HepG2 (cell line): ENCODE measurements at regions not wholly inside any gene's neighbourhood (a gene's known extent, or its start where the extent isn't known, plus 50 kb on each side); places are given as distances from the start of the nearest gene placed in this dataset.

ENCODE experiments used
- ASH2L ChIP-seq: fragments of 300-600, 200-600 bp; sonication (generic); IDR thresholded peaks from 2 replicates; pipeline ENCODE4 v1.7.0; 2017; ENCODE audit warnings: low read depth, mild to moderate bottlenecking, moderate library complexity, mixed read lengths, low read length; ENCODE audit not compliant: insufficient read length
- BCL6 ChIP-seq: IDR thresholded peaks from 2 replicates; pipeline ENCODE4 v1.6.1; 2016; ENCODE audit warnings: missing genetic modification reagents, missing compliant biosample characterization
- FOXP1 ChIP-seq, 2 experiments: fragments of 450-650 bp in 1 of 2; IDR thresholded peaks; 2 replicates each; pipeline ENCODE4 v1.6.1; 2017 to 2018; ENCODE audit warnings: antibody characterized with exemption in 1 of 2
- HIC2 ChIP-seq: sonication (generic); formaldehyde crosslinking; IDR thresholded peaks from 2 replicates; pipeline ENCODE4 v1.9.0; 2022; ENCODE audit warnings: low read depth, missing genetic modification reagents
- HMGA1 ChIP-seq: sonication (generic); formaldehyde crosslinking; conservative IDR thresholded peaks from 2 replicates; pipeline ENCODE4 v1.4.0; 2020; ENCODE audit warnings: missing genetic modification reagents
- ISL2 ChIP-seq: sonication (generic); formaldehyde crosslinking; IDR thresholded peaks from 2 replicates; pipeline ENCODE4 v1.5.0; 2020; ENCODE audit warnings: missing genetic modification reagents
- JDP2 ChIP-seq: sonication (generic); formaldehyde crosslinking; IDR thresholded peaks from 2 replicates; pipeline ENCODE4 v1.8.1; 2022; ENCODE audit warnings: missing genetic modification reagents, borderline replicate concordance
- KDM2A ChIP-seq: sonication (generic); formaldehyde crosslinking; IDR thresholded peaks from 2 replicates; pipeline ENCODE4 v1.4.0; 2020; ENCODE audit warnings: low read depth, missing genetic modification reagents, borderline replicate concordance
- KLF15 ChIP-seq: sonication (generic); formaldehyde crosslinking; IDR thresholded peaks from 2 replicates; pipeline ENCODE4 v1.8.1; 2023; ENCODE audit warnings: borderline replicate concordance, mild to moderate bottlenecking, inconsistent platforms, missing genetic modification reagents, mixed read lengths
- NFKBIZ ChIP-seq: IDR thresholded peaks from 2 replicates; pipeline ENCODE4 v1.6.1; 2018; ENCODE audit warnings: missing genetic modification reagents, missing compliant biosample characterization
- RARA ChIP-seq: IDR thresholded peaks from 2 replicates; pipeline ENCODE4 v1.6.1; 2016; ENCODE audit warnings: missing genetic modification reagents, missing compliant biosample characterization
- RFX1 ChIP-seq: fragments of 450-650 bp; IDR thresholded peaks from 2 replicates; pipeline ENCODE4 v1.6.1; 2017
- SIX4 ChIP-seq: sonication (generic); formaldehyde crosslinking; IDR thresholded peaks from 2 replicates; pipeline ENCODE4 v1.4.0; 2020; ENCODE audit warnings: missing genetic modification reagents
- SNAPC2 ChIP-seq: sonication (generic); formaldehyde crosslinking; IDR thresholded peaks from 2 replicates; pipeline ENCODE4 v1.8.1; 2022; ENCODE audit warnings: mild to moderate bottlenecking, missing genetic modification reagents
- SUZ12 ChIP-seq: fragments of 150-350 bp; IDR thresholded peaks from 2 replicates; pipeline ENCODE4 v1.6.1; 2014; ENCODE audit warnings: low read depth, low read length
- TCF7 ChIP-seq: sonication (generic); IDR thresholded peaks from 2 replicates; pipeline ENCODE4 v1.6.1; 2016; ENCODE audit warnings: antibody characterized with exemption, low read depth
- TEAD3 ChIP-seq: optimal IDR thresholded peaks from 2 replicates; pipeline ENCODE3; 2016; ENCODE audit warnings: borderline replicate concordance
- THAP11 ChIP-seq: IDR thresholded peaks from 2 replicates; pipeline ENCODE4 v1.6.1; 2016; ENCODE audit warnings: missing biosample characterization, missing genetic modification reagents
- TMF1 ChIP-seq: sonication (generic); formaldehyde crosslinking; IDR thresholded peaks from 2 replicates; pipeline ENCODE4 v1.8.1; 2022; ENCODE audit warnings: low read depth, missing genetic modification reagents
- YEATS4 ChIP-seq: sonication (generic); formaldehyde crosslinking; IDR thresholded peaks from 2 replicates; pipeline ENCODE4 v1.4.0; 2020; ENCODE audit warnings: missing genetic modification reagents, borderline replicate concordance
- ZNF280D ChIP-seq: sonication (generic); formaldehyde crosslinking; IDR thresholded peaks from 2 replicates; pipeline ENCODE4 v1.5.1; 2020; ENCODE audit warnings: mild to moderate bottlenecking, missing genetic modification reagents
- ZNF343 ChIP-seq: sonication (generic); formaldehyde crosslinking; IDR thresholded peaks from 2 replicates; pipeline ENCODE4 v1.4.0; 2020; ENCODE audit warnings: mild to moderate bottlenecking, missing genetic modification reagents
- ZNF614 ChIP-seq: IDR thresholded peaks from 2 replicates; pipeline ENCODE4 v1.6.1; 2018; ENCODE audit warnings: missing biosample characterization, missing genetic modification reagents, inconsistent platforms, borderline replicate concordance
- ZNF724P ChIP-seq: sonication (generic); formaldehyde crosslinking; IDR thresholded peaks from 2 replicates; pipeline ENCODE4 v1.8.0; 2022; ENCODE audit warnings: missing genetic modification reagents, borderline replicate concordance
- ZNF788 ChIP-seq: sonication (generic); formaldehyde crosslinking; IDR thresholded peaks from 2 replicates; pipeline ENCODE4 v1.5.0; 2020; ENCODE audit warnings: mild to moderate bottlenecking, missing genetic modification reagents, borderline replicate concordance

GRCh38 chr6:167210375-167211294 is 52.9 kb upstream of the GPR31 start (continued):
- TF ChIP-seq HIC2 (CRISPR knock-in tag): peak; percentile 65; the same call in 1 of the 2 replicates
- peak; percentile 77 for TF ChIP-seq SNAPC2 (CRISPR knock-in tag)
- TF ChIP-seq ZNF724P (CRISPR knock-in tag): peak; percentile 28; the same call in 1 of the 2 replicates
- TF ChIP-seq TCF7: peak; percentile 45
- peak; percentile 55; the same call in 1 of the 2 replicates for TF ChIP-seq ZNF343
- peak; percentile 87 for TF ChIP-seq RARA (CRISPR knock-in tag)
- TF ChIP-seq KLF15 (CRISPR knock-in tag): no peak
- no peak for TF ChIP-seq SUZ12
- TF ChIP-seq ZNF280D (CRISPR knock-in tag): 0 out of 2 replicates have a peak, but pooled peaks have one; percentile 74
- TF ChIP-seq FOXP1 (IDR thresholded peaks at IDR 0.05): no peak
- TF ChIP-seq FOXP1 (CRISPR knock-in tag; IDR thresholded peaks at IDR 0.05): peak; percentile 93
- no peak for TF ChIP-seq RFX1
- TF ChIP-seq THAP11 (CRISPR knock-in tag): peak; percentile 63
- peak; percentile 85; the same call in 1 of the 2 replicates for TF ChIP-seq ZNF614 (CRISPR knock-in tag)
- TF ChIP-seq JDP2 (CRISPR knock-in tag): no peak
- peak; percentile 61 for TF ChIP-seq TEAD3 (CRISPR knock-in tag)
- TF ChIP-seq BCL6: peak; percentile 75
- peak; percentile 56 for TF ChIP-seq ASH2L
- TF ChIP-seq ISL2: 0 out of 2 replicates have a peak, but pooled peaks have one; percentile 19
- 0 out of 2 replicates have a peak, but pooled peaks have one; percentile 35 for TF ChIP-seq NFKBIZ
- peak; percentile 76; the same call in 1 of the 2 replicates for TF ChIP-seq YEATS4 (CRISPR knock-in tag)
- TF ChIP-seq KDM2A (CRISPR knock-in tag): peak; percentile 53; the same call in 1 of the 2 replicates
- TF ChIP-seq TMF1 (CRISPR knock-in tag): 0 out of 2 replicates have a peak, but pooled peaks have one; percentile 28
- peak; percentile 79; the same call in 1 of the 2 replicates for TF ChIP-seq ZNF788
- peak; percentile 76 for TF ChIP-seq SIX4
- TF ChIP-seq HMGA1 (CRISPR knock-in tag): no peak
